HG03460 (cell line): ENCODE measurements at regions not wholly inside any gene's neighbourhood (a gene's known extent, or its start where the extent isn't known, plus 50 kb on each side); places are given as distances from the start of the nearest gene placed in this dataset.

Source experiments
- ATAC-seq: cut with Tn5 transposase; IDR thresholded peaks from one replicate; pipeline ENCODE4 v1.9.1; 2021; ENCODE audit not compliant: unreplicated experiment

GRCh38 chr3:105923140-105923539 is 54.3 kb upstream of the CBLB start:
- no peak for ATAC-seq

GRCh38 chr3:105927741-105928140 is 58.9 kb upstream of the CBLB start:
- ATAC-seq: no peak

DNA sequence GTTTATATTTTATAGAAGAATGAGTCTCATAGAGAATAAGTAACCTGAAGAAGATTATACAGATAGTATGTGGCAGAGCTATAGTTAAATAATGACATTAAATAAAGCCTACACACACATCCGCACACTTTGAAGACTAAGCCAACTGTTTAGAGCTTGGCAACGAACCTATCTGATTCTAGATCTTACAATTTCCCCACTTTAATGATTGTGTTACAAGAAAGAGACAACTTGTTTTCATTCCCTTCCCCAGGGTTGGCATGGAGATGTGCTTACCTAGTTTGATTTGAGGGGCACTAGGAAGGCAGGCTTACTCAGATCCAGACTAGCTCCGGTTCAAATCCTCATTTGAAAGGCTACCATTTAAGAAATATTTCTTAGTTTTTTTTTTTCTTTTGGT is 61.9 kb upstream of the CBLB start:
- no peak for ATAC-seq

DNA sequence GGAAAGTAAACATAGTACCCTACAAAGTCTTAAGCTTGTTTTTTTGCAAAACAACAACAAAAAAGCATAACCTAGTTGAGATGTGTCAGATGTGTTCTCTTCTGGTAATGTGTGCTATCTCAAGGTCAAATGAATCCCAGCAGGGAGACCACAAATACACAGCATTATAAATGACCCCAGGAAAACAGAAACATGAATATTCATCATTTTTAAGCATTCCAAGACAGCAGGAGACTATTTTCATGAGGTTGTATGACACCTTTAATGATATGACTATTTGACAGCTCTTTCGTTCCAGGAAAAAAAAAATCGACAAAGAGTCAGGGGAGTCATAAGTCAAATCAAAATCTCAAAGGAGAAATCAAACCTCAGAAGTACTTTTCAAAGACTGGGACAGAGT is 62.7 kb upstream of the CBLB start:
- ATAC-seq: no peak

DNA sequence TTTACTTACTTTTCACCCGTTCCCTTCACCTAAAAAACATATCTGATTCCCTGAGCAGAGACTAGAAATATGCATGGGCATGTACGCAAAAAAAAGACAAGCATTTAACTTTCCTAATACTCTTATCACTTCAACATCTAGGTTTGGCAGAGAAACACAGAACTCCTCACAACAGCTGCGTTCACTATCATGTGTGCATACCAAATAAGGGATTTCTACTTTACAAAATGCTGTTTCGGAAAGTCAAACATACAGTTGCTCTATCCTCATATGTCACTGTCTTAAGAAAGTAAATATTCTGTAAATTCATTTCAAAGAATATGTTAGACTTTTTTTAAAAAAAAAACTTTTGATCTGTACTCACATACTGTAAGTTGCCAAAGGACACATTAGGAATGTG is 65.1 kb upstream of the CBLB start:
- ATAC-seq: no peak

- ATAC-seq: no peak
Measured at GRCh38 chr3:105938101-105938500, 69.3 kb upstream of the CBLB start.

DNA sequence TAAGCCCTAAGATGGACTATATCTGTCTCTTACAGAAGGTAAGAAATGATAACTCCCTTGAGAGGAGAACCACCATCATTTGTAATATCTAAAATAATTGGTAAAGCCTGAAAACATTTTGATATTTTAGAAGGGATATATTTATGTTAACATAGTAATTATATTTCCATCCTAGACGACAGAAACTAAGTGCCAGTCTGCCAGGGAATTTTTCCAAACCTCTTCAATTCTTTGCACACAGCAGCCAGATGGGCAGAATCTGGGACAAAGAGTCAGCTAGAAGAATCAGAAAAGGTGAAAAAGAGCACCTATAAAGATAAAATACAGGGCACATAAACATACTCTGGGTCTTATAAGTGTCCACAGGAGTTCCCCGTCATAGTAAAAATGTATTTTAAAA is 70.0 kb upstream of the CBLB start:
- no peak for ATAC-seq

DNA sequence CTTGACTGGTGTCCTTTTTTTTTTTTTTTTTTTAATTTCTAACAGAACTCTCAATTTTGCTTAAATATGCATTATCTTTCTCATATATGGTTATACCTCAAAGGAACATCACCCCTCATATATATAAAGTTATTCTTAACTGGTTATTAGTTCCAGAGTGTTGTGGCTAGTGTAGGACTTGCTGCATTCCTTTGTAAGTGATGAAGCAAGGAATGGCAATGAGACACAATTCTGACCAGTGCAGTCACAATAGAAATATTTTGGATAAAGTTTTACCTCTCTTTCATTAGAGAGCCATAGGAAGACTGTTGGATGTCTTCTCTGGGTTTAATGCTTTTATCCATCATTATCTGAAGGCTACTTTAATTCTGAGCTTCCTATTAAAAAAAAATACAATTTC is 75.5 kb upstream of the CBLB start:
- ATAC-seq: no peak

- no peak for ATAC-seq
Measured at GRCh38 chr3:105944721-105945120, 75.9 kb upstream of the CBLB start.

- no peak for ATAC-seq
Measured at GRCh38 chr3:105948101-105948500, 79.3 kb upstream of the CBLB start.

DNA sequence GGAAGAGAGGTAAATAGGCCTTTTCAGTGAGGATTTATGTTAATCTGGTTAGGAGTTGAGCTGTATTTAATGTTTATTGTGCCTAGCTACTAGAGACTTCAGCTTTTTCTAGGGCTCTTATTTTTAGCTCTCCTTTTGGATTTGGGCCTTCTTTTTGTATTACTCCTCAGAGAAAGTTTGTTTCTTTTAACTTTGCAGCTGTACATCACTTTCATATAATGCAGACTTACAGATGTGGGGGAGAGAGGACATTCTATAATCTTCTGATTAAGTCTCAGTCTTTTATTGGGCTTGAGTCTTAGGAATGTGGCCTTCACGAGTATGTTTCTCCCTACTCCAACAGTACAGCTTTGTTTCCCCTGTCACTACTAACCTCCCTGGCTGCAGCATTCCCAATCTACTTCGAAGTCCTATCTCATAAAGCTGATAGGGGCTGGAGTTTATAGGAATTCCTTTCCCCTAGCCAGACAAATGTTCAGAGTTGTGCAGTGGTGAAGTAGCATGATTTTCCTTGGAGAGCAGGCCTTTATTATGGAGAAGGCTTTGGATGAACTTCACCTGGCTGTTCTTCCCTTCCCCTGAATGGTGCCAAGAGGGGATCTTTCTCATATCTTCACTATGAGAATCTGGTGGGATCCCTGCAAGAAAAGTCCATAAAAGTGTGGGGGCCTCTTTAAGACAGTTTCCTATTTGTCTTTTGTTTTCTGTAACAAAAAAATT is 82.2 kb upstream of the CBLB start:
- no peak for ATAC-seq

- no peak for ATAC-seq
Measured at GRCh38 chr3:105953831-105954230, 85.0 kb upstream of the CBLB start.

- no peak for ATAC-seq
Measured at GRCh38 chr3:105956306-105956705, 87.5 kb upstream of the CBLB start.

DNA sequence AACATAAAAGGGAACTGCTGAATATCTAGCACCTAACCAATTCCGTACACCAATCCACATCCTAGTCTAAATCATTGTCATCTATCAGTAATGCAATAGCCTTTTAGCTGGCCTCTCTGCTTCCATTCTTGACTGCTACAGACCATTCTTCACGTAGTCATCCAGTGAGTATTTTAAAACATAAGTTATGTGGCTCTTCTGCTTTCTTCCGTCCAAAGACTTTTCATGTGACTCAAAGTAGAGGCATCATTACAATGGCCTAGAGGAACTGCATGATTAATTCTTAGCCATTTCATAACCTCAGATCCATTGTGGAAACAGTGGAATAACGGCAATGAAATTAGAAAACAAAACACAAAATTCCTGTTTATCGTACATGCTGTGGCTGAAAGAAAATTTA is 88.9 kb upstream of the CBLB start:
- no peak for ATAC-seq

GRCh38 chr3:105958237-105959000 is 89.6 kb upstream of the CBLB start:
- no peak for ATAC-seq

- no peak for ATAC-seq
Measured at GRCh38 chr3:105959851-105960250, 91.0 kb upstream of the CBLB start.

GRCh38 chr3:105960381-105960780 is 91.6 kb upstream of the CBLB start:
- ATAC-seq: no peak

DNA sequence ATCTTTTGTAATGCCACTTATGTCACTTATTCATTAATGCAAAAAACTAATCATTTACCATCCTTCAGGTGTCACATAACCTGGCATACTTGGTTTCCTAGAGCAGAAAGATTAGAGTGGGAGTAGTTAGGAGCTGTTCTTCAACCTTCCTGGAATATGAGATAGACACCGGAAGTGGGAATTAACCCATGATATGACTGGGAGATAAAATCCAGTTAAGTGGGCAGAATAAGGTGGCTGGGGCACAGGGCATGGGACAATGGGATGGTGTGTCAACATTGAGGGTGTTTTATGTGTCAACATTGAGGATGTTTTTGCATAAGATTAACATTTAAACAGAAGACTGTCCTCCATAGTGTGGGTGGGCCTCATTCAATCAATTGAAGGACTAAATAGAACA is 94.3 kb upstream of the CBLB start:
- ATAC-seq: no peak

- no peak for ATAC-seq
Measured at GRCh38 chr3:105965384-105965783, 96.6 kb upstream of the CBLB start.

- no peak for ATAC-seq
Measured at GRCh38 chr3:105967117-105967516, 98.3 kb upstream of the CBLB start.

GRCh38 chr3:105970283-105970682 is 101.5 kb upstream of the CBLB start:
- no peak for ATAC-seq

- no peak for ATAC-seq
Measured at GRCh38 chr3:105972069-105972468, 103.3 kb upstream of the CBLB start.

DNA sequence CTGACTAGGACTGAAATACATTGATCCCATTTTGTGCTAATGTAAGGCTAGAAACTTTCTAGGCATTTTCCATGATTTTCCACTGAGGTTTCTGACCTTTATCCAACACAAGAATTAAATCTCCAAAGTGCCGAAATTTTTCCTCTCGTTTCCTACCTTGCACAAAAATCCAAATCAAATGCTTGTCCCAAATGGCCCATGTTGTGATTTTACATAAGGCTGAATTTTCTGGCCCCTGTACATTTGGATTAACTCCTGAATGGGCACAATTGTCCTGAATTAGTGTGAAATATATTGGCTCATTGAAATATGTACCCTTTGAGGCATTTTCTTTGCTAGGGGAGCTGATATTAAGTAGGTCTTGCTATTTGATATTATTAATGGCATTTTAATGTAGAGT is 105.6 kb upstream of the CBLB start:
- ATAC-seq: no peak
